ENCODE measurements at regions not wholly inside any gene's neighbourhood (a gene's known extent, or its start where the extent isn't known, plus 50 kb on each side); places are given as distances from the start of the nearest gene placed in this dataset.

GRCh38 chrX:39039890-39040289 is 238.6 kb downstream of the MID1IP1 start:
- Histone ChIP-seq H3K4me1 (ENCODE audit: insufficient read depth, low read length, severe bottlenecking) (no peaks in the 10 kb centered on the region), H3K9me3 (ENCODE audit: low read length) (no peaks in the 10 kb centered on the region), H3K79me2 (ENCODE audit: insufficient read depth, low read length) (no peaks in the 10 kb centered on the region), H3K27me3 (ENCODE audit: insufficient read depth, low read length) (no peaks in the 10 kb centered on the region), H3K4me3 (ENCODE audit: low read depth, low read length, poor library complexity, severe bottlenecking) (no peak overlapping the region), H3K9me2 (ENCODE audit: low read depth, low read length) (no peaks in the 10 kb centered on the region), H3F3A (ENCODE audit: insufficient read depth, low read length) (no peaks in the 10 kb centered on the region), H3K36me3 (ENCODE audit: insufficient read depth, low read length) (no peaks in the 10 kb centered on the region), H4K20me1 (ENCODE audit: insufficient read depth, low read length) (no peaks in the 10 kb centered on the region), H2AFZ (ENCODE audit: low read length) (no peak overlapping the region), H3K27ac (ENCODE audit: low read depth, low read length, poor library complexity, severe bottlenecking) (no peak overlapping the region), H3K9ac (ENCODE audit: low read length) (no peak overlapping the region), H3K4me2 (ENCODE audit: low read length) (no peak overlapping the region)
- no peak for TF ChIP-seq CTCF (IDR thresholded peaks at IDR 0.05; ENCODE audit: low read length)
- TF ChIP-seq EZH2 (IDR thresholded peaks at IDR 0.05; ENCODE audit: borderline replicate concordance, low read length) = no peak

- H3K9me2 ChIP-seq (ENCODE audit: low read depth, low read length) = no peaks in the 10 kb centered on the region
- H3K9me3 ChIP-seq (ENCODE audit: low read length) = no peaks in the 10 kb centered on the region
- no peak overlapping the region for H3K9ac ChIP-seq (ENCODE audit: low read length)
- no peak overlapping the region for H2AFZ ChIP-seq (ENCODE audit: low read length)
- no peaks in the 10 kb centered on the region for H3K79me2 ChIP-seq (ENCODE audit: insufficient read depth, low read length)
- H3K36me3 ChIP-seq (ENCODE audit: insufficient read depth, low read length) = no peaks in the 10 kb centered on the region
- no peaks in the 10 kb centered on the region for H3K4me1 ChIP-seq (ENCODE audit: insufficient read depth, low read length, severe bottlenecking)
- no peaks in the 10 kb centered on the region for H4K20me1 ChIP-seq (ENCODE audit: insufficient read depth, low read length)
- no peak overlapping the region for H3K4me3 ChIP-seq (ENCODE audit: low read depth, low read length, poor library complexity, severe bottlenecking)
- no peak overlapping the region for H3K4me2 ChIP-seq (ENCODE audit: low read length)
- no peaks in the 10 kb centered on the region for H3K27me3 ChIP-seq (ENCODE audit: insufficient read depth, low read length)
- no peak overlapping the region for H3K27ac ChIP-seq (ENCODE audit: low read depth, low read length, poor library complexity, severe bottlenecking)
- TF ChIP-seq EZH2 (IDR thresholded peaks at IDR 0.05; ENCODE audit: borderline replicate concordance, low read length) (no peak), CTCF (IDR thresholded peaks at IDR 0.05; ENCODE audit: low read length) (no peak)
- no peaks in the 10 kb centered on the region for H3F3A ChIP-seq (ENCODE audit: insufficient read depth, low read length)
Measured at GRCh38 chrX:39043838-39044550, 242.7 kb downstream of the MID1IP1 start.

- no peak overlapping the region for H2AFZ ChIP-seq (ENCODE audit: low read length)
- H3K4me3 ChIP-seq (ENCODE audit: low read depth, low read length, poor library complexity, severe bottlenecking) = no peak overlapping the region
- no peaks in the 10 kb centered on the region for H4K20me1 ChIP-seq (ENCODE audit: insufficient read depth, low read length)
- no peaks in the 10 kb centered on the region for H3K9me3 ChIP-seq (ENCODE audit: low read length)
- H3K79me2 ChIP-seq (ENCODE audit: insufficient read depth, low read length) = no peaks in the 10 kb centered on the region
- H3K4me1 ChIP-seq (ENCODE audit: insufficient read depth, low read length, severe bottlenecking) = no peaks in the 10 kb centered on the region
- no peaks in the 10 kb centered on the region for H3K9me2 ChIP-seq (ENCODE audit: low read depth, low read length)
- H3K36me3 ChIP-seq (ENCODE audit: insufficient read depth, low read length) = no peaks in the 10 kb centered on the region
- H3K4me2 ChIP-seq (ENCODE audit: low read length) = no peak overlapping the region
- TF ChIP-seq EZH2 (IDR thresholded peaks at IDR 0.05; ENCODE audit: borderline replicate concordance, low read length) (no peak), CTCF (IDR thresholded peaks at IDR 0.05; ENCODE audit: low read length) (no peak)
- no peak overlapping the region for H3K9ac ChIP-seq (ENCODE audit: low read length)
- H3K27ac ChIP-seq (ENCODE audit: low read depth, low read length, poor library complexity, severe bottlenecking) = no peak overlapping the region
- no peaks in the 10 kb centered on the region for H3K27me3 ChIP-seq (ENCODE audit: insufficient read depth, low read length)
- H3F3A ChIP-seq (ENCODE audit: insufficient read depth, low read length) = no peaks in the 10 kb centered on the region
Measured at GRCh38 chrX:39047174-39047573, 245.9 kb downstream of the MID1IP1 start.
